ENCODE measurements at regions not wholly inside any gene's neighbourhood (a gene's known extent, or its start where the extent isn't known, plus 50 kb on each side); places are given as distances from the start of the nearest gene placed in this dataset.

DNA sequence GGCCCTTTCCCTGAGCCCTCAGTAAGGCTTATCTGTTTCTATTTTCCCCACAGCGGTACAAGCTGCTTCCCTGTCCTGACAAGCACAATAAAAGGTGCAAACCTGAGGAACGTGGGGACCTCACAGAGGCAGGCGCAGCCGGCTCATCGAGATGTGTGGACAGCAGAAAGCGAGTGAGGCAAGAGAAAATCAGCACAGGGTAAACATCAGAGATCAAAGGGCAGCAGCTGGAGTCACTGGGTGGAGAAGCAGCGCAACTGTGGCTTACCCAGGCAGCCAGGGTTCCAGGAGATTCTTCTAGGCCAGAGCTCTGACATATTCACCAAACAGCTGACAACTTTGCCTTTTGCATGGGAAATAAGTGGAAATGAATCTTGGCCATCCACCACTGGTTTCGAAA lies 212.6 kb downstream of the WDR11 start:
- Histone ChIP-seq H3K27ac (ENCODE audit: low read depth, low read length) (no peak overlapping the region), H3K27me3 (ENCODE audit: control insufficient read depth in 3 of 3, insufficient read depth in 3 of 3, low read length in 3 of 3) (peaks cover 0 to 6% (median 0%) of the 10 kb centered on the region in 3 donors), H3K36me3 (ENCODE audit: control insufficient read depth in 3 of 3, insufficient read depth in 3 of 3, low read length in 3 of 3) (no peaks in the 10 kb centered on the region), H3K4me3 (ENCODE audit: low read length in 3 of 3) (no peak overlapping the region), H3K4me1 (ENCODE audit: control insufficient read depth in 3 of 3, insufficient read depth in 3 of 3, low read length in 3 of 3) (no peaks in the 10 kb centered on the region), H3K9me3 (ENCODE audit: control insufficient read depth in 3 of 3, low read length in 3 of 3) (no peaks in the 10 kb centered on the region), H3K9ac (ENCODE audit: low read depth in 1 of 3, low read length in 3 of 3) (no peak overlapping the region)

DNA sequence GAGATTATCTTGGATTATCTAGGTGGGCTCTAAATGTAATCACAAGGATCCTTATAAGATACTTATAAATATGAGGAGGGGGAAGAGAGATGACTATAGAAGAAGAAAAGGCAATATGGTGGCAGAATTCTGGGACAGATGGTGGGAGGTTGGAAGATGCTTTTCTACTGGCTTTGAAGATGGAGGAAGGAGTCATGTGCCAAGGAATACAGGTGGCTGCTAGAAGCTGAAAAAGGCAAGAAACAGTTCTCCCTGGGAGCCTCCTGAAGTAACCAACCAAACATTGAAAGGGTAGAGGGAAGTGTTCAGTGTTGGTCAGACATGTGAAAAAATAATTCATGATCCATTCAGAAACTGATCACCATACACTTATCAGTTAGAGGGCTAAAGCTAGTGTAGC lies 213.3 kb downstream of the WDR11 start:
- no peak overlapping the region for H3K27ac ChIP-seq (ENCODE audit: low read depth, low read length)
- H3K4me3 ChIP-seq (ENCODE audit: low read length in 3 of 3) = no peak overlapping the region
- H3K9ac ChIP-seq (ENCODE audit: low read depth in 1 of 3, low read length in 3 of 3) = no peak overlapping the region
- H3K36me3 ChIP-seq (ENCODE audit: control insufficient read depth in 3 of 3, insufficient read depth in 3 of 3, low read length in 3 of 3) = no peaks in the 10 kb centered on the region
- no peaks in the 10 kb centered on the region for H3K4me1 ChIP-seq (ENCODE audit: control insufficient read depth in 3 of 3, insufficient read depth in 3 of 3, low read length in 3 of 3)
- H3K9me3 ChIP-seq (ENCODE audit: control insufficient read depth in 3 of 3, low read length in 3 of 3) = no peaks in the 10 kb centered on the region
- H3K27me3 ChIP-seq (ENCODE audit: control insufficient read depth in 3 of 3, insufficient read depth in 3 of 3, low read length in 3 of 3) = peaks cover 0 to 4% (median 0%) of the 10 kb centered on the region in 3 donors

DNA sequence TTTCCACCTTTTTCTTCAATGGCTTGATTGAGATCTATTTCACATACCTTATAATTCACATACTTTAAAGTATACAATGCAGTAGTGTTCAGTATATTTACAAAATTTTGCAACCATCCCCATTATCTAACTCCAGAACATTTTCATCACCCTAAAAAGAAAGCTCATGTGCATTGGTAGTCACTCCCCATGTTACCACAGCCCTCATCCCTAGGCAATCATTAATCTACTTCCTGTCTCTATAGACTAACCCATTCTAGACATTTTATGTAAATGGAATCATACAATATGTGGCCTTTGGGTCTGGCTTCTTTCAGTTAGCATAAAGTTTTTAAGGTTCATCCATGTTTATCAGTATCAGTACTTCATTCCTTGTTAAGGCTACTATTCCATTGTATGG lies 214.2 kb downstream of the WDR11 start:
- H3K9ac ChIP-seq (ENCODE audit: low read depth in 1 of 3, low read length in 3 of 3) = no peak overlapping the region
- H3K4me1 ChIP-seq (ENCODE audit: control insufficient read depth in 3 of 3, insufficient read depth in 3 of 3, low read length in 3 of 3) = no peaks in the 10 kb centered on the region
- H3K4me3 ChIP-seq (ENCODE audit: low read length in 3 of 3) = no peak overlapping the region
- H3K9me3 ChIP-seq (ENCODE audit: control insufficient read depth in 3 of 3, low read length in 3 of 3) = no peaks in the 10 kb centered on the region
- no peak overlapping the region for H3K27ac ChIP-seq (ENCODE audit: low read depth, low read length)
- no peaks in the 10 kb centered on the region for H3K36me3 ChIP-seq (ENCODE audit: control insufficient read depth in 3 of 3, insufficient read depth in 3 of 3, low read length in 3 of 3)
- H3K27me3 ChIP-seq (ENCODE audit: control insufficient read depth in 3 of 3, insufficient read depth in 3 of 3, low read length in 3 of 3) = peaks cover 0 to 4% (median 0%) of the 10 kb centered on the region in 3 donors

DNA sequence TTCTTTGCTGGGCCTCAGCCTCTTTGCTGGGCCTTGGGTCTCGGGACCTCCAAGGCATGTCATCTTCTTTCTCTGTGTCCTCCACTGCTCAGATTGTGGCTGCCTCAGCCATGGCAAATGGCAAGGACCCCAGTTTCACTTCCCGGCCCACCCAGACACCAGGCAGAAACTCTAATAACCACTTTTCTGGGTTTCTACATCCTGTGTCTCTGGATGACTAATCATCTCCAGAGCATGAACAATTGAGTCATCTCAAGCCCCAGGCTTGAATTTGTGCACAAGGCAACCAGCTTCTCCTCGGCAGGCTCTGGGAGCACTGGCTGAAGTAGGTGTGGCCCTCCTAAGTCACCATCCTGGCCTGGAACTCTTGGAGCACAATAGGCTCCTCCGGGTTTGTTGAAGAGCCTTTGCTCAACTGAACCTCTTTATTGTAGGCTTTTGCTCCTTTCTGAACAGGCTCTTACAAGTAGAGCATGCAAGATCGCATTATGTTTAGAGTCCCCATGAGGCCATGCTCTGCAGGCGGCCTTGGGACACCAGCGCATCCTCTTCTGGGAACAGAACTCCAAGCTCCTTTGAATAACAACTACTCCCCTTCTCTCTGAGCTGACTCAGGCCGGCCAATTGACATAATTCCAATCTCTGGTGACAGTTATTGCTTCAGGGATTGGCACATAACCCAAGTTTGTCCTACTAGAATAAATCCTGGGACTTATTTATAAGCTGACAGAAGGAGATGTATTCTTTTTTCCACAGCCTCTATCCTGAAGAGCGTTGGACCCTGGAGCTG lies 218.1 kb downstream of the WDR11 start:
- Histone ChIP-seq H3K9ac (ENCODE audit: low read depth in 1 of 3, low read length in 3 of 3) (no peak overlapping the region), H3K27ac (ENCODE audit: low read depth, low read length) (no peak overlapping the region), H3K36me3 (ENCODE audit: control insufficient read depth in 3 of 3, insufficient read depth in 3 of 3, low read length in 3 of 3) (no peaks in the 10 kb centered on the region), H3K9me3 (ENCODE audit: control insufficient read depth in 3 of 3, low read length in 3 of 3) (no peaks in the 10 kb centered on the region), H3K4me1 (ENCODE audit: control insufficient read depth in 3 of 3, insufficient read depth in 3 of 3, low read length in 3 of 3) (no peaks in the 10 kb centered on the region), H3K4me3 (ENCODE audit: low read length in 3 of 3) (no peak overlapping the region), H3K27me3 (ENCODE audit: control insufficient read depth in 3 of 3, insufficient read depth in 3 of 3, low read length in 3 of 3) (peaks cover 0 to 7% (median 0%) of the 10 kb centered on the region in 3 donors)

DNA sequence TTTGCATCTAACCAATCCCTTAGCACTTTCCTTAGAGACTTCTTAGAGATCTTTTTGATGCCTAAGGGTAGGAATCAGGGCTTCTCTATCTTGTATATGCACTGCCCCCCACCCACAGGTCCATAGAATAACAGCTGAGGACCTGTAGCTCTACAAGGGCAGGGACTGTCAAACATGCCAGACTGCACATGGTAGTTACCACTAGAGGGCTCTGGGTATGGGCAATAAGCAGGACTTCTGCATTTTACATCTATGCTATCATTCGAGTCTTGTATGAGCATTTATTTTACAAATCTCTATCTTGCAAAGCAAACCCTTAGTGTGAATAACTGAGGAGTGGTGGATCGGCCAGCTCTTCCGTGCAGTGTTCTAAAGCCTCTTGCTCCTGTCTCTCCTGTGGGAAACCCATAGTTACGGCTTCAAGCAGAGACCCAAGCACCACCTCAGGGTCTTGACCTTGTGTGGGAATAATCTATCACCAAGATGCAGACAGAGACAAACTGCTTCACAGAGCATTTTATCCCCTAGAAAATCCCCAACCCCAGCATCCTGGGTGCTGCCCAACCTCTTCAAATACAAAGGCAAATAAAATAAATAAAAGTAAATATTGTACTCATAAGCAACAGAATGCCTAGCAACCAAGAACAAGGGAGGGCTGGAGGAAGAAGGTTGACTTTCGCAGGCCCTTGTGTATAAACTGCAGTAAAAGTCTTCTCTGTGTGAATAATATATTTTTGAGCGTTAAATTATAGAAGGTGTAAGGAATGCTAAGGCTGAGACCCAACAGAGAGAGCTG lies 219.3 kb downstream of the WDR11 start:
- peaks cover 0 to 7% (median 0%) of the 10 kb centered on the region in 3 donors for H3K27me3 ChIP-seq (ENCODE audit: control insufficient read depth in 3 of 3, insufficient read depth in 3 of 3, low read length in 3 of 3)
- no peaks in the 10 kb centered on the region for H3K36me3 ChIP-seq (ENCODE audit: control insufficient read depth in 3 of 3, insufficient read depth in 3 of 3, low read length in 3 of 3)
- no peak overlapping the region for H3K4me3 ChIP-seq (ENCODE audit: low read length in 3 of 3)
- no peaks in the 10 kb centered on the region for H3K4me1 ChIP-seq (ENCODE audit: control insufficient read depth in 3 of 3, insufficient read depth in 3 of 3, low read length in 3 of 3)
- no peaks in the 10 kb centered on the region for H3K9me3 ChIP-seq (ENCODE audit: control insufficient read depth in 3 of 3, low read length in 3 of 3)
- no peak overlapping the region for H3K27ac ChIP-seq (ENCODE audit: low read depth, low read length)
- no peak overlapping the region for H3K9ac ChIP-seq (ENCODE audit: low read depth in 1 of 3, low read length in 3 of 3)

DNA sequence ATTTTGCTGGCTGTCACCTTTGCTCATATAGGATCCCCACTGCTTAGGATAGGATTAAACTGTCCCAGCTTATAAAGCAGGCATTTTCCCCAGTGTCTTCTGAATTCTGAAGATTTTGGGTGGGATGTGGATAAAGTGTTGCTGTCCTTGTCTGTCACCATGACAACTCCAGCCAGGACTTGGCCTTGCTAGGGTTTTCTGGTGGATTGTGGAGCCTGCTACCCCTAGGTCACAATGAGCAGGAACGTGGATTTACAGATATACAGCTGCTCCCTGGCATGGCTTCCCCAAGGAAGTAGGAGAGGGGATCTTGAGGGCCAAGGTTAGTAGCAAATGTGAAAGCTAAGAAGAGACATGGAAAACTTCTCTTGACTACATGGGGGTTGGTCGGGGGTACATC lies 220.7 kb downstream of the WDR11 start:
- H3K27ac ChIP-seq (ENCODE audit: low read depth, low read length) = no peak overlapping the region

DNA sequence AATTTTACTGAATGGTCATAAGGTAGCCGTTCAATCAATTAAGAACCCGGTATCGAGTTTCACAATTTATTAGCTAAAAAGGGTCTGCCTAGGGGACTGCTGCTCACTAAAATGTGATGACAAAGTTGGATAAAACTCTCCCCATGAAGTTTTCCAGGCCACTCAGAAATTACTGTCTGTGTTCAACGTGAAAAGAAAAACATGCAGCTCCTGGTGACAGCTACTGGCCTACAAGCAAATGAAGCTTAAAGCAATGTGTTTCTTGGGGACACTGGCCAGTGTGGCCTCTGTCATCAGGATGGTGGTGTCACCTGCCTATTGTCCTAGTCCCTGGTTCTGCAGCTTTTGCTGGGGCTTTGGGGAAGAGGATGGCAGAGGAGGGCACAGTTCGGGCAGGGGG lies 222.6 kb downstream of the WDR11 start:
- Histone ChIP-seq H3K4me3 (ENCODE audit: low read length in 3 of 3) (no peak overlapping the region), H3K4me1 (ENCODE audit: control insufficient read depth in 3 of 3, insufficient read depth in 3 of 3, low read length in 3 of 3) (no peaks in the 10 kb centered on the region), H3K9me3 (ENCODE audit: control insufficient read depth in 3 of 3, low read length in 3 of 3) (no peaks in the 10 kb centered on the region), H3K27ac (ENCODE audit: low read depth, low read length) (no peak overlapping the region), H3K27me3 (ENCODE audit: control insufficient read depth in 3 of 3, insufficient read depth in 3 of 3, low read length in 3 of 3) (peaks cover 0 to 13% (median 0%) of the 10 kb centered on the region in 3 donors), H3K36me3 (ENCODE audit: control insufficient read depth in 3 of 3, insufficient read depth in 3 of 3, low read length in 3 of 3) (no peaks in the 10 kb centered on the region), H3K9ac (ENCODE audit: low read depth in 1 of 3, low read length in 3 of 3) (no peak overlapping the region)

More for the DNA sequence above, 220.7 kb downstream of the WDR11 start:
- H3K27me3 ChIP-seq (ENCODE audit: control insufficient read depth in 3 of 3, insufficient read depth in 3 of 3, low read length in 3 of 3) = peaks cover 0 to 11% (median 0%) of the 10 kb centered on the region in 3 donors
- H3K9ac ChIP-seq (ENCODE audit: low read depth in 1 of 3, low read length in 3 of 3) = no peak overlapping the region
- H3K36me3 ChIP-seq (ENCODE audit: control insufficient read depth in 3 of 3, insufficient read depth in 3 of 3, low read length in 3 of 3) = no peaks in the 10 kb centered on the region
- no peaks in the 10 kb centered on the region for H3K9me3 ChIP-seq (ENCODE audit: control insufficient read depth in 3 of 3, low read length in 3 of 3)
- H3K4me3 ChIP-seq (ENCODE audit: low read length in 3 of 3) = no peak overlapping the region
- H3K4me1 ChIP-seq (ENCODE audit: control insufficient read depth in 3 of 3, insufficient read depth in 3 of 3, low read length in 3 of 3) = no peaks in the 10 kb centered on the region

DNA sequence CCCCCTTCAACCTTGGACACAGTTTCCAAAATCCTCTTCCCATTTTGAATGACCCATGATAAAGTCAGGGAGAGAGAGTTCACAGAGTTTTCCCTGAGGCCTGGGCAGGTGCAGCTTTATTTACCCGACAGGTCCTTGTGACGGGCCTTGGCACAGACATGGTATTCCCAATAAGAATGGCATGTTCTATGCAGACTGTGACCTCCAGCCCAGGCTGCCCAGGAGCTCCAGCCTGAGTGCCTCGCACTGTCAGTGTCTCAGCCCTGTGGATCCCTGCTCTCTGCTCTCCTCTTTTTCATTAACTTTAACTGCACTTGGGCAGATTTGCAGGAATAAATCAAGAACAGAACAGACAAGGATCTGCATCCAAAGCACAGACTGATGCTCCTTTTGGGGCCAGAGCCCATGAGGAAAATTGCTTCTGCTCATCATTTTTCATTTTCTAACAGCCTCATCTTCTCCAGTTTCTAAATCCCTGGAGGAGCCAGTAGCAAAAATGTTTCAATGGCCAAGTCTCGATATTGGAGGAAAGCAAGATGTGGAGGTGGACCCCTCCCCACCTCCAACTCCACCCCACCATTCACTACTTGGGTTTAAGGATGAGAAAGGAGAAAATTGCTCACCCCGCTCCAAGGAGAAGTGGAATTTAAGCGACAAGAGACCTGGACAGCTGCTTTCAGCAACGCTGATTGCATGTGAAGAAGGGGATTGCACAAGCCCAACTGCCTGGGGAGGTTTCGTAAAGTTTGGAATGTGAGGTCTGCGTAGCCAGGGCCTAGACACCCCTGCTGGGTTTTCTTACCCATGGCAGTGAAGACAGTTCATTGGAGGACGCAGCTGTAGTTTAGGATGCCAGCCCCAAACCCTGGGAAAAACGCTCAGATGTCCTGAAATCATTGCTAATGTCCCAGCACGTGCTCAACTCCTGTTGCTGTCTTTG lies 225.9 kb downstream of the WDR11 start:
- Histone ChIP-seq H3K27me3 (ENCODE audit: control insufficient read depth in 3 of 3, insufficient read depth in 3 of 3, low read length in 3 of 3) (peaks cover 3 to 19% (median 5%) of the 10 kb centered on the region in 3 donors), H3K36me3 (ENCODE audit: control insufficient read depth in 3 of 3, insufficient read depth in 3 of 3, low read length in 3 of 3) (no peaks in the 10 kb centered on the region), H3K27ac (ENCODE audit: low read depth, low read length) (no peak overlapping the region), H3K4me1 (ENCODE audit: control insufficient read depth in 3 of 3, insufficient read depth in 3 of 3, low read length in 3 of 3) (no peaks in the 10 kb centered on the region), H3K4me3 (ENCODE audit: low read length in 3 of 3) (no peak overlapping the region), H3K9ac (ENCODE audit: low read depth in 1 of 3, low read length in 3 of 3) (no peak overlapping the region), H3K9me3 (ENCODE audit: control insufficient read depth in 3 of 3, low read length in 3 of 3) (no peaks in the 10 kb centered on the region)

DNA sequence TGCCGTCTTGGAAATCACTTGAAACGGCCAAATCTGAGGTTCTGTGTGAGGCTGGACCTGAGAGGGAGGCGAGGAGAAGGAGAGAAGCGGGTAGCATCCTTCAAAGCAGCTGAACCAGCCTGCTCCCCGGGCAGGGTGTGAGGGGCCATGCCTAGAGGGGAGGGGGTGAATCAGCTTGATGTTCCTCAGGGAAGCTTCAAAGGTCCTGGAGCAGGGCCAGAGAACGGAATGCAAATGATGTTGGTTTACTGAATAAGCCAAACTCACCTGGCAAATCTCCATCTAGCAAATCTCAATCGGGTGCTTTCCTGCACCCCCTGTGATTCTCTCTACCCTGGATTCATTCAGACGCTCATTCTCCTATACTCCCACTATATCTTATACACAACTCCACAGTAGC lies 226.9 kb downstream of the WDR11 start:
- H3K9ac ChIP-seq (ENCODE audit: low read depth in 1 of 3, low read length in 3 of 3) = no peak overlapping the region

More for the DNA sequence above, 226.9 kb downstream of the WDR11 start:
- H3K27me3 ChIP-seq (ENCODE audit: control insufficient read depth in 3 of 3, insufficient read depth in 3 of 3, low read length in 3 of 3) = peaks cover 3 to 19% (median 5%) of the 10 kb centered on the region in 3 donors
- no peak overlapping the region for H3K27ac ChIP-seq (ENCODE audit: low read depth, low read length)
- H3K4me3 ChIP-seq (ENCODE audit: low read length in 3 of 3) = no peak overlapping the region
- no peaks in the 10 kb centered on the region for H3K4me1 ChIP-seq (ENCODE audit: control insufficient read depth in 3 of 3, insufficient read depth in 3 of 3, low read length in 3 of 3)
- H3K9me3 ChIP-seq (ENCODE audit: control insufficient read depth in 3 of 3, low read length in 3 of 3) = no peaks in the 10 kb centered on the region
- H3K36me3 ChIP-seq (ENCODE audit: control insufficient read depth in 3 of 3, insufficient read depth in 3 of 3, low read length in 3 of 3) = no peaks in the 10 kb centered on the region

Measured in skeletal muscle tissue (tissue), 3 donors.